ENCODE measurements at regions not wholly inside any gene's neighbourhood (a gene's known extent, or its start where the extent isn't known, plus 50 kb on each side); places are given as distances from the start of the nearest gene placed in this dataset.
"Not testable (repeated sequence)": the region's sequence is repeated elsewhere in the genome, so short reads cannot be mapped to it uniquely, and the experiment has no call there.

DNA sequence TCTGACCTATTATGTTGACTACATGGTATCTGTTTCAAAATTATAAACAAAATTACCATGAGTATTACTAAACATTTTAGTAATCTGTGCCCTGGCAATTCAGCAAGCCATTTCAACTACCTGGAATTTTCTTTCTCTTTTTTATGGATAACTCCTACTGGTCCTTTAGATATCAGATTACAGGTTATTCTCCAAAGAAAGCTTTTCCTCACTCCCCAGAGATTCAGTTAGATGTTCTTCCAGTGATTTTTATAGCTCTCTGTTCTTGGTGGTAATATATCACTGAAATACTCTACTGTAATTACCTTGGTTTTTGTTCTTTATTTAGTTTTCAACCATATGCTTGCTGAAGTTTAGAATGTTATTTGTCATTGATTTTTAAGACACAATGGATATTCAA, 930.2 kb upstream of the FOXG1 start:
- intact Hi-C loops (cut with DNase I) = no loop called here
- Histone ChIP-seq H3K27me3 (no peaks in the 10 kb centered on the region), H3K4me3 (no peak overlapping the region), H3K9me3 (no peaks in the 10 kb centered on the region), H3K36me3 (no peaks in the 10 kb centered on the region), H3K4me1 (no peaks in the 10 kb centered on the region), H3K27ac (no peak overlapping the region)
- DNase-seq = no peak
- no peak for ATAC-seq
- TF ChIP-seq CTCF (IDR thresholded peaks at IDR 0.05) = no peak

GRCh38 chr14:27845241-27845850, 921.2 kb upstream of the FOXG1 start:
- intact Hi-C loops (cut with DNase I) = no loop called here
- ATAC-seq (peak; percentile 22), DNase-seq (peak; percentile 57)
- Histone ChIP-seq H3K4me3 (no peak overlapping the region), H3K27me3 (no peaks in the 10 kb centered on the region), H3K36me3 (no peaks in the 10 kb centered on the region), H3K4me1 (no peaks in the 10 kb centered on the region), H3K9me3 (no peaks in the 10 kb centered on the region), H3K27ac (no peak overlapping the region)
- TF ChIP-seq CTCF (IDR thresholded peaks at IDR 0.05) = no peak

DNA sequence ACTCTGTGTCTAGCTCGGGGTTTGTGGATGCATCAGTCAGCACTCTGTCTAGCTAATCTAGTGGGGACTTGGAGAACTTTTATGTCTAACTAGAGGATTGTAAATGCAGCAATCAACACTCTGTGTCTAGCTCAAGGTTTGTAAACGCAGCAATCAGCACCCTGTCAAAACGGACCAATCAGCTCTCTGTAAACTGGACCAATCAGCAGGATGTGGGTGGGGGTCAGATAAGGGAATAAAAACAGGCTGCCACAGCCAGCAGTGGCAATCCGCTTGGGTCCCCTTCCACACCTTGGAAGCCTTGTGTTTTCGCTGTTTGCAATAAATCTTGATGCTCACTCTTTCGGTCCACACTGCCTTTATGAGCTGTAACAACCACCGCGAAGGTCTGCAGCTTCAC, 920.7 kb upstream of the FOXG1 start:
- no peak for TF ChIP-seq CTCF (IDR thresholded peaks at IDR 0.05)
- ATAC-seq = no peak
- no peak overlapping the region for H3K27ac ChIP-seq

DNA sequence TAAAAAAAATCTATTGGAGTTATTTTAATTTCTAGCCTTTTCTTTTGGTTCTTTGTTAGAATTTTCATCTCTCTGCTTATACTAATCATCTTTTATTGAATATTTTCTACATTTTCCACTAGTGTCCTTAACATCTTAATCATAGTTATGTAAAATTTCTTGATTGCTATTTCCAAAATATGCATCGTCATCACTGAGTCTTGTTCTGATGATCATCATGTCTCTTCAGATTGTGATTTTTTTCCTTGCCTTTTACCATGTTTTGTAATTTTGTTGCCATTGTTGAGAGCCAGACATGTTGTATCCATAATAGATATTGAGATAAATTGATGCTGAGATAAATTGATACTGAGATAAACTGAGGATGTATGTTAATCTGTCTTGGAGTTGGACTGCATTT, 919.1 kb upstream of the FOXG1 start:
- H3K27me3 ChIP-seq; H3K9me3 ChIP-seq; H3K4me1 ChIP-seq; ATAC-seq; intact Hi-C loops (cut with DNase I); H3K27ac ChIP-seq; H3K4me3 ChIP-seq; H3K36me3 ChIP-seq; DNase-seq: not testable (repeated sequence)

More for the DNA sequence above, 920.7 kb upstream of the FOXG1 start:
- H3K36me3 ChIP-seq = no peaks in the 10 kb centered on the region
- H3K4me3 ChIP-seq = no peak overlapping the region
- no peaks in the 10 kb centered on the region for H3K9me3 ChIP-seq
- H3K4me1 ChIP-seq = no peaks in the 10 kb centered on the region
- intact Hi-C loops (cut with DNase I) = no loop called here
- DNase-seq = no peak
- H3K27me3 ChIP-seq = no peaks in the 10 kb centered on the region

- intact Hi-C loops (cut with DNase I); H3K4me3 ChIP-seq; H3K27me3 ChIP-seq; H3K36me3 ChIP-seq; H3K27ac ChIP-seq; ATAC-seq; DNase-seq; H3K4me1 ChIP-seq; H3K9me3 ChIP-seq: not testable (repeated sequence)
Observed at GRCh38 chr14:27849193-27849592, 917.4 kb upstream of the FOXG1 start.

DNA sequence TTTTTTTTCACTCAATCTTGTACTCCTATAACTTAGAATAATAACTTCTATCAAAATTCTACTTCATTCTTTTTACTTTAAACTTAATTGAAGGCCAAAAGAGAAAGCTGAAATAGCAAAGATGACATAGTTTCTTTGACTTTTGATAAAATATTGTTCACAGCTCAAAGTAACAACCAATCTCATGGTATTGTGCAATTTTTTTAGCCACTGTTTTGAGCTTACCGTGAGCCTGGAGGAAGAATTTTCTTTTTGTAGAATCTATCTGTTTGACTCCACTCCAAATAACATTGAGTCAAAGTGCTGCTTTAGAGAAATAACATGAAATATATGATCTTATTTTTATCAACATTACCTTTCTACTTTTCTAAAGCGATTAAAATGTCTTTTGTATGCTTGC, 903.9 kb upstream of the FOXG1 start:
- no peaks in the 10 kb centered on the region for H3K36me3 ChIP-seq
- intact Hi-C loops (cut with DNase I) = no loop called here
- ATAC-seq (no peak), DNase-seq (no peak)
- no peaks in the 10 kb centered on the region for H3K27me3 ChIP-seq
- H3K9me3 ChIP-seq = no peaks in the 10 kb centered on the region
- H3K4me3 ChIP-seq = no peak overlapping the region
- H3K27ac ChIP-seq = no peak overlapping the region
- H3K4me1 ChIP-seq = no peaks in the 10 kb centered on the region
- no peak for TF ChIP-seq CTCF (IDR thresholded peaks at IDR 0.05)

DNA sequence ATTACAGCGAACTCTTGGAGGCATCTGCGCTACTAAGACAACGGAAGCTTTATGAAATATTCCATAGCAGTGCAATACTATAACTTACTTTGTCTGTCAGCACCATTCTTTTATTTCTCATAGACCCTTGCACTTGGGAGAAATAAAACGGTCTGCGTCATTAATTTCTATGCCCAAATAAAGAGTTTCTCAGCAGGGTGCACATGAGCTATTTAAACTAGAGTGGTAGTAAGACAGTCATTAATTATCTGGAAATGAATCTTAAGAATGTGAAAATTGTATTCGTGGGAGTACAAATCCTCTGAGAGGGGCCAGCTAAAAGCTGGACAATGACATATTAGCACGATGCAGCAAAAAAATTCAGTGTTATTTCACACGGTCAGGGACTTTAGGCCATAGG, 903.4 kb upstream of the FOXG1 start:
- H3K27me3 ChIP-seq = no peaks in the 10 kb centered on the region
- H3K9me3 ChIP-seq = no peaks in the 10 kb centered on the region
- intact Hi-C loops (cut with DNase I) = no loop called here
- TF ChIP-seq CTCF (IDR thresholded peaks at IDR 0.05) = no peak
- no peak overlapping the region for H3K27ac ChIP-seq
- no peak overlapping the region for H3K4me3 ChIP-seq
- DNase-seq (no peak), ATAC-seq (no peak)
- H3K4me1 ChIP-seq = no peaks in the 10 kb centered on the region
- H3K36me3 ChIP-seq = no peaks in the 10 kb centered on the region
